HEK293T (cell line): ENCODE measurements at regions not wholly inside any gene's neighbourhood (a gene's known extent, or its start where the extent isn't known, plus 50 kb on each side); places are given as distances from the start of the nearest gene placed in this dataset.
"Not testable (repeated sequence)": the region's sequence is repeated elsewhere in the genome, so short reads cannot be mapped to it uniquely, and the experiment has no call there.

Source experiments
- BHLHE40 ChIP-seq: fragments of 450-650 bp; IDR thresholded peaks from 2 replicates; pipeline ENCODE4 v1.6.1; 2016; ENCODE audit warnings: mild to moderate bottlenecking, moderate library complexity, borderline replicate concordance
- ELF4 ChIP-seq: fragments of 450-650 bp; IDR thresholded peaks from 2 replicates; pipeline ENCODE4 v1.6.1; 2017; ENCODE audit warnings: antibody characterized with exemption
- FOXK2 ChIP-seq: fragments of 450-650 bp; IDR thresholded peaks from 2 replicates; pipeline ENCODE4 v1.6.1; 2016; ENCODE audit warnings: mild to moderate bottlenecking
- HDGF ChIP-seq: fragments of 450-650 bp; IDR thresholded peaks from 2 replicates; pipeline ENCODE4 v1.6.1; 2017; ENCODE audit warnings: antibody characterized with exemption, borderline replicate concordance
- L3MBTL2 ChIP-seq: fragments of 450-650 bp; conservative IDR thresholded peaks from 2 replicates; pipeline ENCODE4 v1.6.1; 2016; ENCODE audit warnings: mild to moderate bottlenecking
- NFRKB ChIP-seq: fragments of 450-650 bp; IDR thresholded peaks from 2 replicates; pipeline ENCODE4 v1.6.1; 2016; ENCODE audit warnings: mild to moderate bottlenecking, moderate library complexity
- SP1 ChIP-seq: fragments of 450-650 bp; IDR thresholded peaks from 2 replicates; pipeline ENCODE4 v1.6.1; 2017
- SUZ12 ChIP-seq: fragments of 450-650 bp; IDR thresholded peaks from 2 replicates; pipeline ENCODE4 v1.6.1; 2016; ENCODE audit warnings: mild to moderate bottlenecking
- TARDBP ChIP-seq: fragments of 450-650 bp; IDR thresholded peaks from 2 replicates; pipeline ENCODE4 v1.6.1; 2016
- ZNF384 ChIP-seq: fragments of 450-650 bp; IDR thresholded peaks from 2 replicates; pipeline ENCODE4 v1.6.1; 2016
- TF ChIP-seq, protein P1 (sequence below): fragments of 450-650 bp; IDR thresholded peaks from 2 replicates; pipeline ENCODE4 v1.6.1; 2016

DNA sequence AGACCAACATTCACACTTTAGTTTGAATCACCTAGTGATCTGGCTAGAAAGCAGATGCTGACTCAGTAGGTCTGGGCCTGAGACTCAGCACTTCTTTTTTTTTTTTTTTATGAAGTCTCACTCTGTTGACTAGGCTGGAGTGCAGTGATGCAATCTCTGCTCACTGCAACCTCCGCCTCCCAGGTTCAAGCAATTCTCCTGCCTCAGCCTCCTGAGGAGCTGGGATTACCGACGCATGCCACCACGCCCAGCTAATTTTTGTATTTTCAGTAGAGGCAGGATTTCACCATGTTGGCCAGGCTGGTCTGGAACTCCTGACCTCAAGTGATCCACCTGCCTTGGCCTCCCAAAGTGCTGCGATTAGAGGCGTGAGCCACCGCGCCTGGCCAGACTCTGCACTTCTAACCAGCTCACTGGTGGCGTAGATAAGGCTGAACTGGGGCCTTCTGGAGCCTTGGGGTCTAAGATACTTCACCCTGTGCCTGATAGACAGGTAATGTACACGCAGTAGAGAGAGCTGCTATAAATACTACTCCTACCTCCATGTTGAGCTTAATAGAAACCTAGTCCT is 78.3 kb upstream of the FHL2 start:
- not testable (repeated sequence) for TF ChIP-seq L3MBTL2, TARDBP, NFRKB, FOXK2, HDGF, ELF4, SUZ12, SP1, BHLHE40, ZNF384
- TF ChIP-seq, protein P1, sequence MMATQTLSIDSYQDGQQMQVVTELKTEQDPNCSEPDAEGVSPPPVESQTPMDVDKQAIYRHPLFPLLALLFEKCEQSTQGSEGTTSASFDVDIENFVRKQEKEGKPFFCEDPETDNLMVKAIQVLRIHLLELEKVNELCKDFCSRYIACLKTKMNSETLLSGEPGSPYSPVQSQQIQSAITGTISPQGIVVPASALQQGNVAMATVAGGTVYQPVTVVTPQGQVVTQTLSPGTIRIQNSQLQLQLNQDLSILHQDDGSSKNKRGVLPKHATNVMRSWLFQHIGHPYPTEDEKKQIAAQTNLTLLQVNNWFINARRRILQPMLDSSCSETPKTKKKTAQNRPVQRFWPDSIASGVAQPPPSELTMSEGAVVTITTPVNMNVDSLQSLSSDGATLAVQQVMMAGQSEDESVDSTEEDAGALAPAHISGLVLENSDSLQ = not testable (repeated sequence)
